K562 (cell line): ENCODE measurements at regions not wholly inside any gene's neighbourhood (a gene's known extent, or its start where the extent isn't known, plus 50 kb on each side); places are given as distances from the start of the nearest gene placed in this dataset.

Experiments used
- ATAC-seq: fragments of 200-7000 bp; cut with Tn5 transposase; 3 replicates; pipeline ENCODE4 v1.9.1; 2020; ENCODE audit warnings: moderate library complexity
- BruUV-seq: library from RNA; stranded (reverse); fragments of 400-500 nt; replicated peaks from 2 replicates; lab custom pipeline; 2021; lab: Mats Ljungman, UMichigan
- CTCF ChIA-PET: fragments of 300-600 bp; formaldehyde crosslinking; extraction: SDS; loops from one replicate; lab custom pipeline; 2021; ENCODE audit warnings: low intra/inter-chr PET ratio; lab: Yijun Ruan, JAX
- POLR2A ChIA-PET: fragments of 300-600, 350-650 bp; sonication (Branson Sonifier 250); formaldehyde crosslinking; extraction: SDS; loops from one replicate; lab custom pipeline; 2021; ENCODE audit warnings: antibody characterized with exemption, inconsistent platforms; lab: Yijun Ruan, JAX
- DNase-seq, 4 experiments: peaks; one replicate each; pipeline versions ENCODE4 v3.0.0 to v3.0.0-alpha.2; 2011 to 2018; ENCODE audit warnings: low spot score in 3 of 4, mixed read lengths in 3 of 4; ENCODE audit errors: extremely low read depth in 1 of 4
- FAIRE-seq: peaks from 2 replicates; lab custom pipeline; 2011; peaks lifted over from hg19 to GRCh38; lab: Jason Lieb, UNC
- H2AFZ ChIP-seq: 2 replicates; pipeline ENCODE4 v1.6.0; 2011; ENCODE audit warnings: low read depth, low read length, control low read depth, inconsistent platforms
- H3K27ac ChIP-seq: fragments of 200-600 bp; 3 replicates; pipeline ENCODE4 v1.8.0; 2011; ENCODE audit warnings: low read depth, mild to moderate bottlenecking, control low read depth, inconsistent platforms, low read length, moderate library complexity, mixed read lengths; ENCODE audit errors: extremely low read depth
- H3K27me3 ChIP-seq, 2 experiments: fragments of 300-600 bp in 1 of 2; 2 replicates in 1 of 2; 3 replicates in 1 of 2; pipeline versions ENCODE4 v1.6.0 to v1.8.0; 2011; ENCODE audit warnings: inconsistent platforms in 2 of 2, low read length in 2 of 2, mild to moderate bottlenecking in 1 of 2, mixed read lengths in 1 of 2, moderate library complexity in 1 of 2; ENCODE audit not compliant: control insufficient read depth in 2 of 2, insufficient read depth in 2 of 2
- H3K36me3 ChIP-seq: fragments of 300-600 bp; 3 replicates; pipeline ENCODE4 v1.8.0; 2011; ENCODE audit warnings: mild to moderate bottlenecking, low read length, inconsistent platforms; ENCODE audit not compliant: control insufficient read depth, insufficient read depth
- H3K4me1 ChIP-seq, 2 experiments: fragments of 200-600 bp in 1 of 2; replicated peaks in 1 of 2; 2 replicates in 1 of 2; 3 replicates in 1 of 2; pipeline versions ENCODE4 v1.5.1 to v1.8.0; 2011; ENCODE audit warnings: inconsistent platforms in 2 of 2, low read length in 2 of 2, mild to moderate bottlenecking in 1 of 2, mixed read lengths in 1 of 2, moderate library complexity in 1 of 2; ENCODE audit not compliant: control insufficient read depth in 2 of 2, insufficient read depth in 2 of 2
- H3K4me2 ChIP-seq: 2 replicates; pipeline ENCODE4 v1.6.1; 2011; ENCODE audit warnings: low read length, control low read depth, inconsistent platforms, mixed read lengths; ENCODE audit not compliant: insufficient read depth
- H3K4me3 ChIP-seq: fragments of 200-600 bp; sonication (generic), shearing (Covaris generic); 2 replicates; pipeline ENCODE4 v1.5.1; 2016; ENCODE audit warnings: control low read depth, inconsistent platforms
- H3K79me2 ChIP-seq: fragments of 200-600 bp; 3 replicates; pipeline ENCODE4 v1.8.0; 2011; ENCODE audit warnings: low read length, inconsistent platforms; ENCODE audit not compliant: control insufficient read depth, insufficient read depth
- H3K9ac ChIP-seq, 2 experiments: 2 replicates each; pipeline versions ENCODE4 v1.6.0 to v1.6.1; 2011; ENCODE audit warnings: low read depth in 2 of 2, low read length in 2 of 2, control low read depth in 1 of 2, inconsistent platforms in 1 of 2, mild to moderate bottlenecking in 1 of 2, mixed read lengths in 1 of 2; ENCODE audit not compliant: insufficient read depth in 1 of 2
- H3K9me1 ChIP-seq: one replicate; pipeline ENCODE4 v1.6.0; 2011; ENCODE audit warnings: inconsistent platforms, mild to moderate bottlenecking, low read length, moderate library complexity; ENCODE audit not compliant: control insufficient read depth, insufficient read depth
- H3K9me3 ChIP-seq: replicated peaks from 2 replicates; pipeline ENCODE4 v1.5.1; 2011; ENCODE audit warnings: low read depth, low read length, inconsistent platforms; ENCODE audit not compliant: control insufficient read depth, insufficient read depth
- H4K20me1 ChIP-seq: replicated peaks from 2 replicates; pipeline ENCODE4 v1.6.1; 2011; ENCODE audit warnings: low read length, inconsistent platforms, mixed read lengths; ENCODE audit not compliant: control insufficient read depth, insufficient read depth
- CCNT2 ChIP-seq: IDR thresholded peaks from 2 replicates; pipeline ENCODE4 v1.6.1; 2011; ENCODE audit warnings: borderline replicate concordance, low read depth, mild to moderate bottlenecking, moderate library complexity, mixed read lengths, low read length; ENCODE audit not compliant: insufficient read length; ENCODE audit errors: extremely low read depth
- ETV6 ChIP-seq, 3 experiments: fragments of 150-350 bp in 1 of 3; sonication (generic) in 1 of 3; formaldehyde crosslinking in 1 of 3; IDR thresholded peaks; 2 replicates each; pipeline versions ENCODE4 v1.6.1 to v1.8.0; 2014 to 2022; ENCODE audit warnings: borderline replicate concordance in 2 of 3, low read depth in 2 of 3, antibody characterized with exemption in 1 of 3, low read length in 1 of 3, mild to moderate bottlenecking in 1 of 3, missing genetic modification reagents in 1 of 3
- HNRNPLL ChIP-seq: fragments of 200-400 bp; formaldehyde crosslinking; IDR thresholded peaks from 2 replicates; pipeline ENCODE4 v1.6.1; 2017; ENCODE audit warnings: low read length, low read depth, mild to moderate bottlenecking; ENCODE audit not compliant: poor library complexity, severe bottlenecking
- TCFL5 ChIP-seq: fragments of 250-450 bp; sonication (Bioruptor Pico); conservative IDR thresholded peaks from 2 replicates; pipeline ENCODE4 v1.6.1; 2021; ENCODE audit warnings: mild to moderate bottlenecking, moderate library complexity, matching md5 sums
- ZNF274 ChIP-seq: IDR thresholded peaks from 2 replicates; pipeline ENCODE4 v1.6.1; 2011; ENCODE audit warnings: low read depth, mild to moderate bottlenecking, low read length, moderate library complexity, borderline replicate concordance
- ZNF696 ChIP-seq: fragments of 250-450 bp; sonication (Bioruptor Pico); conservative IDR thresholded peaks from 2 replicates; pipeline ENCODE4 v1.4.0; 2020; ENCODE audit warnings: mild to moderate bottlenecking, moderate library complexity
- WGBS: fragments of 100-300 bp; shearing (Covaris generic); methylation state at CpG from one replicate; pipeline ENCODE4 v1.1.6; 2016; ENCODE audit warnings: low coverage, mixed read lengths; ENCODE audit not compliant: insufficient coverage; ENCODE audit errors: missing lambda C conversion rate; 5-methylcytosine and 5-hydroxymethylcytosine counted together
- in situ Hi-C: fragments of 300-500 bp; cut with MboI; formaldehyde crosslinking; loops from 4 replicates; pipeline ENCODE4 v1.15.0; 2018; ENCODE audit warnings: inconsistent platforms, mixed read lengths
- intact Hi-C: fragments of 100-400 bp; cut with micrococcal nuclease; formaldehyde crosslinking; loops from 2 replicates; pipeline ENCODE4 v1.14.2; 2022
- TF ChIP-seq, protein P1 (sequence below): fragments of 250-450 bp; sonication (Bioruptor Pico); IDR thresholded peaks from 2 replicates; pipeline ENCODE4 v1.5.0; 2021; ENCODE audit warnings: mild to moderate bottlenecking, moderate library complexity
- TF ChIP-seq, protein P2 (sequence below): fragments of 450-650 bp; IDR thresholded peaks from 2 replicates; pipeline ENCODE4 v1.7.0; 2016; ENCODE audit warnings: borderline replicate concordance
- TF ChIP-seq, protein P3 (sequence below): sonication (generic); formaldehyde crosslinking; IDR thresholded peaks from 2 replicates; pipeline ENCODE4 v1.8.0; 2022; ENCODE audit warnings: missing genetic modification reagents, mild to moderate bottlenecking, borderline replicate concordance

DNA sequence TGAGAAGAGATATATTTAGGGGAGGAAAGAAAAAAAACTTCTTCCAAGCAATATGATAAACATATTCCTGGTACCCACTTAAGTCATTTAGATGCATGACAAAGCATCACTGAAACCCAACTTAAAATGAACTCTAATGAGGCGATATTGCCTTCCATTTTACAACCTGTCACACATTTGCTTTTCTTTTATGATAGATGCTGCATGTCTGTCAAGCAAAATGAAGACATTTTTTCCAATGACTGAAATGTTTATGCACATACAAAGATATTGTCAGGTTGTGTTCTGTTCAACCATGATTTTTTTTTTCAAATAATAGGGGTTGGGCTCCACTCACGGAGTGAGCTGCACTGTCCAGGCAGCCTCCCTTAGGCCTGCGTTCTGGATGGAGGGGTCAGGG, 894.4 kb downstream of the SORCS3 start:
- intact Hi-C loops (no loop called here), in situ Hi-C loops (no loop called here)
- ChIA-PET POLR2A (no interaction called here), CTCF (no interaction called here)
- no peak overlapping the region for H3K4me2 ChIP-seq
- H3K36me3 ChIP-seq, result no peaks in the 10 kb centered on the region
- TF ChIP-seq ZNF696 (no peak), ZNF274 (no peak)
- no peaks in the 10 kb centered on the region for H3K27me3 ChIP-seq
- DNase-seq (no peak), ATAC-seq (no peak), FAIRE-seq (no peak)
- no peak overlapping the region for H3K9ac ChIP-seq
- BruUV-seq, result no TSS peak
- H3K9me1 ChIP-seq, result no peaks in the 10 kb centered on the region
- no peaks in the 10 kb centered on the region for H3K79me2 ChIP-seq
- no peak overlapping the region for H3K27ac ChIP-seq
- 0% methylated on average over 3 of the region's 3 CpGs for WGBS
- no peaks in the 10 kb centered on the region for H3K4me1 ChIP-seq
- no peaks in the 10 kb centered on the region for H4K20me1 ChIP-seq
- no peaks in the 10 kb centered on the region for H3K9me3 ChIP-seq
- H3K4me3 ChIP-seq, result no peak overlapping the region
- no peak overlapping the region for H2AFZ ChIP-seq

DNA sequence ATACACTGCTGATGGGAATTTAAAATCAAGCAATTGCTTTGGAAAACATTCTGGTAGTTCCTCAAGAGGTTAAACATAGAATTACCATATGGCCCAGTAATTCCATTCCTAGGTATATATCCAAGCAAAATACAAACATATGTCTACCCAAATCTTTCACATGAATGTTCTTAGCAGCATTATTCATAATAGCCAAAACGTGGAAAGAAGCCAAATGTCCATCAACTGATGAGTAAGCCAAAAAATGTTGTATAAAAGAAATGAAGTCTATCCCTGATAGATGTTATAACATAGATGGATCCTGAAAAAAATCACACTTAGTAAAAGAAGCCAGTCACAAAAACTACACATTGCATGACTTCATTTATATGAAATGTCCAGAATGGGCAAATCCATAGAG, 893.0 kb downstream of the SORCS3 start:
- ChIA-PET POLR2A (no interaction called here), CTCF (no interaction called here)
- H3K27ac ChIP-seq, result no peak overlapping the region
- H3K9ac ChIP-seq, result no peak overlapping the region
- H3K4me2 ChIP-seq, result no peak overlapping the region
- ATAC-seq (no peak), FAIRE-seq (no peak), DNase-seq (no peak)
- no peaks in the 10 kb centered on the region for H3K9me1 ChIP-seq
- no peaks in the 10 kb centered on the region for H4K20me1 ChIP-seq
- no peaks in the 10 kb centered on the region for H3K4me1 ChIP-seq
- in situ Hi-C loops, result no loop called here
- no TSS peak for BruUV-seq
- H3K79me2 ChIP-seq, result no peaks in the 10 kb centered on the region
- H3K4me3 ChIP-seq, result no peak overlapping the region
- no peak overlapping the region for H2AFZ ChIP-seq
- no peaks in the 10 kb centered on the region for H3K27me3 ChIP-seq
- H3K36me3 ChIP-seq, result no peaks in the 10 kb centered on the region
- H3K9me3 ChIP-seq, result no peaks in the 10 kb centered on the region
- intact Hi-C loops, result no loop called here
- WGBS, result 0% methylated on average over 1 of the region's 1 CpG
- TF ChIP-seq TCFL5 (CRISPR knock-in tag) (no peak), HNRNPLL (no peak), CCNT2 (no peak), ETV6 (IDR thresholded peaks at IDR 0.05; ENCODE audit: borderline replicate concordance in 1 of 2, low read depth in 2 of 2, low read length in 1 of 2) (no peak), ETV6 (CRISPR knock-in tag; IDR thresholded peaks at IDR 0.05; ENCODE audit: borderline replicate concordance) (no peak)
- TF ChIP-seq, protein P1, sequence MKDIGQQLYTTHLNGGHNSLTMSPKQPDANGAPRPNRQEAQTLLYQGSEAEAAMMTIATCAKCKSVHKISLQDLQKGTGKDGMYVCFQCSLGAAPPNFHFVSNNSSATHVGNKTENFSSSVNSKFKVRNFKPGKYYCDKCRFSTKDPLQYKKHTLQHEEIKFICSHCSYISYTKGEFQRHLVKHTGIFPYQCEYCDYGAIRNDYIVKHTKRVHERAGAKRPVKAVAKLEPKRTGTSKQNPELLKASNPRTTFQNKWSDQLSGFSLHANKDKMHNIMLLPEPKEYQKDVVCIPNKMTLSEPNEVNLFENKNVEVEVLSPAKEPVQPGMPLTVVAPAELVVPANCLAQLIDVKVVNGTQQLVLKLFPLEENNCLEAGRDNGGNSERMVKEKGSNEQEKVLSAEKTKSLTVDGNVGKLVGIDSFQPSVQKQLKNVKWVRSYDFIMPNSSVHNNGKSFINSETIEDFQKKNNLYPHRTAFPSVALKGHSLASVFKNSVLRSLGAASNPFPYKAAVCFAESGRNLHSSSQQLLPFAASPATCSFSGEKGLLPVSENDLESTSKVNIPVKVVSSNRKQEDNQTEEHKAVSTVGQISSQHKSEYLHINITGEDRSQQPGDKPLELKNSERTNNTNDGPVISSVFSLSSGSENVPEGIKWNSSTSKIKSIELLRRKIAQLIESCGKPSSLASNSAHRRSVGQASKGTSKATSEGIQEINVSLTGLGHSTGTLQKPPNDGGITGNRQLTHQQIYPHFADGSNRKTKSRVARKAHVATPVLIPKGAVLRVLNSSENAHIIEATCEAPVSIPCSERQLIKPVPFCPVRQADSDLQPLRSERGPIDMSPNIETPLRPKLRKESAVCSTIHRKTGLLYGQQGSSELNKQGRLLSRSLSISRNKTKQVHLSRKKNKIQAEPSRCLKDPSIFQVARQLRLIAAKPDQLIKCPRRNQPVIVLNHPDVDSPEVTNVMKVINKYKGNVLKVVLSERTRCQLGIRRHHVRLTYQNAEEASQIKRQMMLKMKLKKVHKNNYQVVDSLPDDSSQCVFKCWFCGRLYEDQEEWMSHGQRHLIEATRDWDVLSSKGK (CRISPR knock-in tag), result no peak
- TF ChIP-seq, protein P2, sequence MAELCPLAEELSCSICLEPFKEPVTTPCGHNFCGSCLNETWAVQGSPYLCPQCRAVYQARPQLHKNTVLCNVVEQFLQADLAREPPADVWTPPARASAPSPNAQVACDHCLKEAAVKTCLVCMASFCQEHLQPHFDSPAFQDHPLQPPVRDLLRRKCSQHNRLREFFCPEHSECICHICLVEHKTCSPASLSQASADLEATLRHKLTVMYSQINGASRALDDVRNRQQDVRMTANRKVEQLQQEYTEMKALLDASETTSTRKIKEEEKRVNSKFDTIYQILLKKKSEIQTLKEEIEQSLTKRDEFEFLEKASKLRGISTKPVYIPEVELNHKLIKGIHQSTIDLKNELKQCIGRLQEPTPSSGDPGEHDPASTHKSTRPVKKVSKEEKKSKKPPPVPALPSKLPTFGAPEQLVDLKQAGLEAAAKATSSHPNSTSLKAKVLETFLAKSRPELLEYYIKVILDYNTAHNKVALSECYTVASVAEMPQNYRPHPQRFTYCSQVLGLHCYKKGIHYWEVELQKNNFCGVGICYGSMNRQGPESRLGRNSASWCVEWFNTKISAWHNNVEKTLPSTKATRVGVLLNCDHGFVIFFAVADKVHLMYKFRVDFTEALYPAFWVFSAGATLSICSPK, result no peak
- TF ChIP-seq, protein P3, sequence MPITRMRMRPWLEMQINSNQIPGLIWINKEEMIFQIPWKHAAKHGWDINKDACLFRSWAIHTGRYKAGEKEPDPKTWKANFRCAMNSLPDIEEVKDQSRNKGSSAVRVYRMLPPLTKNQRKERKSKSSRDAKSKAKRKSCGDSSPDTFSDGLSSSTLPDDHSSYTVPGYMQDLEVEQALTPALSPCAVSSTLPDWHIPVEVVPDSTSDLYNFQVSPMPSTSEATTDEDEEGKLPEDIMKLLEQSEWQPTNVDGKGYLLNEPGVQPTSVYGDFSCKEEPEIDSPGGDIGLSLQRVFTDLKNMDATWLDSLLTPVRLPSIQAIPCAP (CRISPR knock-in tag), result no peak
